IPS DF 4.7 (cell line): ENCODE measurements at regions not wholly inside any gene's neighbourhood (a gene's known extent, or its start where the extent isn't known, plus 50 kb on each side); places are given as distances from the start of the nearest gene placed in this dataset.

ENCODE experiments used
- DNase-seq: peaks from one replicate; pipeline ENCODE4 v3.0.0-alpha.2; 2013; ENCODE audit warnings: low spot score; ENCODE audit errors: extremely low read depth

DNA sequence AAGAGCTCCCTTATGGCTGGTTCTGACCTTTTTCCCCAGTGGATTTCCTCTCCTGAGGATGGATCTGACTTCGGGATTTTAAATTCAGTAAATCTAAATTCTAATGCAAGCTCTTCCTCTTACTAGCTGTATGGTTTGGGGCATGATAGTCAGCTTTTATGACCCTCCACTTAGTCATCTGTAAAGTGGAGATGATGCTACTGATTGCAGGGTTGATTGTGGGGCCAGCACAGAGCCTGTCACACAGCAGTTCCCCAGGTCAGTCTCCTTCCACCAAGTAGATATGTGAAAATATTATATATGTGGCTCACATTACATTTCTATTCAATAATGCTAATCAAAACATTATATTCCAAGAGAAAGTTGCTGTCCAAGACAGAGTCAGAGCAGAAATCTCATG, 141.3 kb upstream of the UBE2E1 start:
- DNase-seq: no peak

DNA sequence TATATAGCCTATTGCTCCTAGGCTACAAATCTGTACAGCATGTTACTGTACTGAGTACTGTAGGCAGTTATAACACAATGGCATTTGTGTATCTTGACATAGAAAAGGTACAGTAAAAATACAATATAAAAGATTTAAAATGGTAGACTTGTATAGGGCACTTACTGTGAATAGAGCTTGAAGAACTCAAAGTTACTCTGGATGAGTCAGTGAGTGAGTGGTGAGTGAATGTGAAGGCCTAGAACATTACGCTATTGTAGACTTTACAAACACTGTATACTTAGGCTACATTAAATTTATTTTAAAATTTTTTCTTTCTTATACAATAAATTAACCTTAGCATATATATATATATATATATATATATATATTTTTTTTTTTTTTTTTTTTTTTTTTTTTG, 140.0 kb upstream of the UBE2E1 start:
- DNase-seq: no peak

DNA sequence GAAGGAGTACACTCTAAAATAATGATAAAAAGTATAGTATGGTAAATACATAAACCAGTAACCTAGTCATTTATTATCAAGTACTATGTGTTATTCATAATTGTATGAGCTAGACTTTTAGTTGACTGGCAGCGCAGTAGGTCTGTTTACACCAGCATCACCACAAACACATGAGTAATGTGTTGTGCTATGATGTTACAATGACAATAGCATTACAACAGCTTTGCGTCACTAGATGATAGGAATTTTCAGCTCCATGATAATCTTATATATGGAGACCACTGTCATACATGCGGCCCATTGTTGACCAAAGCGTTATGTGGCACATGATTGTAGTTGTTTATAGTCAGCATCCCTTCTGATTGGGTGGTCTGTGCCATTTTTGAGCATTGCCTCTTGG, 138.9 kb upstream of the UBE2E1 start:
- DNase-seq: no peak

DNA sequence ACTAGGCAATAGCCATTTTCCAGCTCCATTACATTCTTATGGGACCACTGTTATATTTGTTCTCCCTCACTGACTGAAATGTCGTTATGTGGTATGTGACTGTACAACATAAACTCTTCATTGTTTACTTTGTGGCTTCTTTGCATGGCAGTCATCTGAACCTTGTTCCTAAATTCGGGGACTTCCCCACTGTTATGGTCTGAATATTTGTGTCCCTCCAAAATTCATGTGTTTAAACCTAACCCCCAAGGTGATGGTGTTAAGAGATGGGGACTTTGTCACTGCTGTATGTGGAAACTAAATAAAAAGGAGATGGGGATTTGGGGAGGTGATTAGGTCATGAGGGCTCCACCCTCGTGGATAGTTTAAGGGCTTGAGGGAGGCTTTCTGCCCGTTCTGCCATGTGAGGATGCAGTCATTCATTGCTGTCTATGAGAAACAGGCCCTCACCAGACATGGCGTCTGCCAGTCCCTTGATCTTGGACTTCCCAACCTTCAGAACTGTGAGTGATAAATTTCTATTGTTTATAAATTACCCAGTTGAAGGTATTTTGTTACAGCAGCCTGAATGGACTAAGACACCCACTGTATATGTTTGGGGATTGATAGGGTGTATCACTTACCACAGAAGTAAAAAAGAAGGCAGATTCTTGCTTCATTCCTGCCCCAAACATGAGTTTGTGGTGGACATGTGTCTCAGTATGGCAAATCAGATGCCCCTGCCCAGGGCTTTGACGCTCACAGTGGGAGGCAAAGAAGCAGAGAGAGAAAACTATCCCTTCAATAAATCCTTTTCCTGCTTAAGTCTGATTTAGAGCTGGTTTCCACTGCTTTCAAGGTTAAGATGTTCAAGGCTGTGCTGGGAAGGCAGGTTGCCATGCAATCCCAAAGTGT, 138.0 kb upstream of the UBE2E1 start:
- no peak for DNase-seq

GRCh38 chr3:23668430-23668904, 137.3 kb upstream of the UBE2E1 start:
- no peak for DNase-seq

GRCh38 chr3:23669541-23670255, 136.1 kb upstream of the UBE2E1 start:
- DNase-seq: no peak

DNA sequence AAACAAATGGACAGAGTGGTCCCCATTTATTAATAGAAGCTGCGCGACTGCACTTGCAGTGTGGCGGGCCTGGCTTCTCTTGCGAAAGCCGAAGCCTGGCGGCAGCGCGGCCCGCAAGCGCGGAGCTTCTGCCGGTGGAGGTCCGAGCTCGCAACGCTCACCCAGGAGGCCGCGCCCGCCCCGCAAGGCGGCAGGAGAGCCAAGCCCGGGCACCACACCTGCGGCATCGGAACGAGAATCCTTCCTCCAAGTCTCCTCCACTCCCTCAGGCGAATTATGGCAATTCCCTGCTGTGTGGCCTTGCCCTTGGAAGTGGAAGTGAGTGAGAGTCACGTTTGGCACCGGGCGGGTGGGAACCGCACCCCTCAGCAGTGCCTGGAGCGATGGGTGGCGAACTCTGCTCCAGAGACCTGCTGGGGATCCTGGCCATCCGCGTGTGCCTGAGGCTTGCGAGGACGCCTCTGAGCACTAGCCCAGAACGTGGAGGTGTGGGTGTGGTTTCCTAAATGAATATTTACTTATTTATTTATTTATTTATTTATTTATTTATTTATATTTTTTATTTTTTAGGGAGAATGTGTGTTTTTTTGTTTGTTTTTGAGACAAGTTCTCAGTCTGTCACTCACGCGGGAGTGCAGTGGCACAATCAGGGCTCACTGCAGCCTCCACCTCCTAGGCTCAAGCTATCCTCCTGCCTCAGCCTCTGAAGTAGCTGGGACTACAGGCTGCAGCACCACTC, 133.7 kb upstream of the UBE2E1 start:
- no peak for DNase-seq

DNA sequence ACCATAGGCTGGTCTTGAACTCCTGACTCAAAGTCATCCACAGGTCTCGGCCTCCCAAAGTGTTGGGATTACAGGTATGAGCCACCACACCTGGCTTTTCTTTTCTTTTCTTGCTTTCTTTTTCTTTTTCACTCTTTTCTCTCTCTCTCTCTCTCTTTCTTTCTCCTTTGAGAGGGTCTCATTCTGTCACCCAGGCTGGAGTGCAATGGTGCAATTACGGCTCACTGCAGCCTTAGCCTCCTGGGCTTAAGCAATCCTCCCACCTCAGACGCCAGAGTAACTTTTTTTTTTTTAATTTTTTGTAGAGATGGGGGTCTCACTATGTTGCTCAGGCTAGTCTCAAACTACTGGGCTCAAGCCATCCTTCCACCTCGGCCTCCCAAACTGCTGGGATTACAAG, 133.1 kb upstream of the UBE2E1 start:
- no peak for DNase-seq

- DNase-seq: no peak
Observed at GRCh38 chr3:23675010-23675409, 130.7 kb upstream of the UBE2E1 start.

DNA sequence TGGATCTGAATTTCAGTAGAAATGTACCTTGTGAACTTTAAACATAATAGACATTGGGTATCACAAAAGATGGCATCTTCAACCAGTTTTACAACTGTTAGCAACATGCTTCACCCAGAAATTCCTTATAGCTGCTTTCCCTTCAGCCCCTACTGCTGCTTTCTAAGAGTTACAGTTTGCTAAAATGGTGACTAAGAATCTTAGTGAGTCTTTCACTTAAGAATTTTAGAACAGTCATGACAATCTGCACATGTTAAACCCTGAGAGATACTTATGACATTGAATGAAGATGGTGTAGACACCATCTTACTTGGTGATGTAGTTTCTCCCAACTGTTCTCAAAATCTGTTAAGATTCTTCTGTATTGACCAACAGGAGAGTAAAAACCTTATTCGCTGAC, 129.7 kb upstream of the UBE2E1 start:
- no peak for DNase-seq

GRCh38 chr3:23682646-23683045, 123.1 kb upstream of the UBE2E1 start:
- DNase-seq: no peak

GRCh38 chr3:23685541-23686258, 120.1 kb upstream of the UBE2E1 start:
- DNase-seq: no peak

DNA sequence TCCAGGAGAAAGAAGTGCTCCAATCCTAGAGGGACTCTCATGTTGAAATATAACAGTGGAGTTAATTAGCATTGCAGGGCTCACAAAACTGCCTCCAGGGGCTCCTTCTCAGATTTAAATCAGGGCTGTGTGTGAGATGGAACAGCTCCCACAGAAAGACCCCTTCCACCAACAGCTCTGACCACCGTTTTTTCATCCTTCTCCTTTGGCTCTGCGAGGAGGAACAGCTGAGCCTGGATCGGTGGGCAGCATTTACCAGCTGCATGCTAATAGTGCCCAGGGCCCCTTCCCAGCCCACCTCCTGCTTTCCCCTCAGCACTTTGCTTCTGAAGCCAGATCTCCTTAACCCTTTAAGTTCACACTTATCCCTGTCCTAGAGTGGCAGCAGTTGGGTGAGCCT, 119.2 kb upstream of the UBE2E1 start:
- no peak for DNase-seq

DNA sequence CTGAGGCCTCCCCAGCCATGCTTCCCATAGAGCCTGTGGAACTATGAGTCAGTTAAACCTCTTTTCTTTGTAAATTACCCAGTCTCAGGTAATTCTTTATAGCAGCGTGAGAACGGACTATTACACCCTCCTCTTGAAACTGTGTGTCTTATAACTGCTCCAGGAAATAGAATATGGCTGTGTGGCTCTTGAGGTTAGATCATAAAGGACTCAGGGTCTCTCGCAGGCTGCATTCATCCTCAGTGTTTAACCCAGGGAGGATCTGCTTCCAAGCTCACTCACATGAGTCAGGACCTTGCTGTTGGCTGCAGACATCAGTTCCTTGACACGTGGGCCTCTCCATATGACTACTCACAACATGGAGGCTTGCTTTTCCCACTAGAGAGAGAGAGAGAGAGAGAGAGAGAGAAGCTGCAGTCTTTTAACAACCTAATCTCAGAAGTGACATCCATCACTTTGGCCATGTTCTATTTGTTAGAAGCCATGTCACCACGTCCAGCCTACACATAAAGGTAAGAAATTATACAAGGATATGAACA, 114.3 kb upstream of the UBE2E1 start:
- DNase-seq: no peak

- DNase-seq: no peak
Observed at GRCh38 chr3:23696842-23697241, 108.9 kb upstream of the UBE2E1 start.

DNA sequence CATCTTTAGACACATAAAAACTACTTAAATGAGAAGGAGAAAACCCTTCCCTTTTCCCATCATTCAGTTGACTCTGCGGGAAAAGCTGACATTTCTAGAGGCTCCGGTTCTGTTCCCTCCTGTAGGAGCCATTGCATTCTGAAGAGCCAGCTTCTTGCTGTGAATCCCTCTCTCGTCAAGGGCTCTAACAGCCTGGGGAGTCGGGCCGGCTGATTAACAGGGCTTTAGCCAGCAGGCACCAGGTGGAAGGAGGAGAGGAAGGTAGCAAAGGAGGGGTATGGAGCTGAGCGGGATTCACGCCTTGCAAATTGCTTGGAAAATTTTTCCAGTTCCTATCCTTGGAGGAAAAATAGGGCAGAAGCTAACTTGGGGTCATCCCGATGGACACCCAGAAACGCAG, 108.3 kb upstream of the UBE2E1 start:
- no peak for DNase-seq

DNA sequence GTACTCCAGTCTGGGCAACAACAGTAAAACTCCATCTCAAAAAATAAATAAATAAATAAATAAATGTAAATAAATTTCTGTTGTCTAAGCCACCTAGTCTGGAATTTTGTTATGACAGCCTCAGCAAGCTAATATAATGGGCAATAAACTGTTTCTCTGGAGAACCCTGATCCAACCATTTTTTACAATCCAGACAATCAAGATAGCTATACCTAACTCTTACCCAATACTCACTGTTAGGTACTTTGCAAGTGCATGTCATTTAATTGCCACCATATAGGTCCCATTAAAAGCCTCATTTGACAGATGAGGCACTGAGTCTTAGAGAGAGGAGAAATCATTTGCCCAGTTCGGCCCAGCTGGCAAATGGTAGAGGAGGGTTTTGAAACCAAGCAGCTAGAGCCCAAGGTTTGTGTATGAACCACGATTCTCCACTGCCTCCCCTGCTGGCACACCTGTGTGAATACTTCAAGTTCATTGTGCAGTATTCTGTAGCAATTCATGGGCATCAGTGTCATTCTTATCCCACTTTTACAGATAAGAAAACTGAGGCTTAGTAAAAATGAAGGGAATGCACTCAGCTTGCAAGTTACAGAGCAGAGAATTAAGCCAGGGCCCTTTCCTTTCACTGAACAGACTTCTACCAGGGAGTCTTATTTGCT, 107.0 kb upstream of the UBE2E1 start:
- no peak for DNase-seq

- DNase-seq: no peak
Observed at GRCh38 chr3:23700616-23701015, 105.1 kb upstream of the UBE2E1 start.

- DNase-seq: no peak
Observed at GRCh38 chr3:23701716-23702597, 103.8 kb upstream of the UBE2E1 start.

- no peak for DNase-seq
Observed at GRCh38 chr3:23704298-23704697, 101.5 kb upstream of the UBE2E1 start.
